HEK293 (cell line): ENCODE measurements at regions not wholly inside any gene's neighbourhood (a gene's known extent, or its start where the extent isn't known, plus 50 kb on each side); places are given as distances from the start of the nearest gene placed in this dataset.

Source experiments
- HOXA7 ChIP-seq: sonication (generic); formaldehyde crosslinking; IDR thresholded peaks from 2 replicates; pipeline ENCODE4 v1.8.1; 2022; ENCODE audit warnings: missing genetic modification reagents, borderline replicate concordance
- MZF1 ChIP-seq: fragments of 450-650 bp; formaldehyde crosslinking; IDR thresholded peaks from 2 replicates; pipeline ENCODE4 v1.5.1; 2017; ENCODE audit warnings: missing biosample characterization, missing genetic modification characterization, borderline replicate concordance
- OVOL3 ChIP-seq: fragments of 450-650 bp; formaldehyde crosslinking; IDR thresholded peaks from 2 replicates; pipeline ENCODE4 v1.5.1; 2016; ENCODE audit warnings: missing biosample characterization, missing genetic modification characterization
- SP7 ChIP-seq: fragments of 450-650 bp; formaldehyde crosslinking; IDR thresholded peaks from 2 replicates; pipeline ENCODE4 v1.5.1; 2016; ENCODE audit warnings: missing biosample characterization, missing genetic modification characterization
- YY1 ChIP-seq: fragments of 450-650 bp; formaldehyde crosslinking; IDR thresholded peaks from 2 replicates; pipeline ENCODE4 v1.5.1; 2018; ENCODE audit warnings: missing biosample characterization, missing genetic modification characterization
- ZBTB1 ChIP-seq: fragments of 450-650 bp; formaldehyde crosslinking; IDR thresholded peaks from 2 replicates; pipeline ENCODE4 v1.5.1; 2016; ENCODE audit warnings: missing biosample characterization, missing genetic modification characterization
- ZBTB20 ChIP-seq: fragments of 450-650 bp; formaldehyde crosslinking; IDR thresholded peaks from 2 replicates; pipeline ENCODE4 v1.5.1; 2016; ENCODE audit warnings: missing biosample characterization, missing genetic modification characterization
- ZBTB49 ChIP-seq: fragments of 450-650 bp; formaldehyde crosslinking; IDR thresholded peaks from 2 replicates; pipeline ENCODE4 v1.5.1; 2016; ENCODE audit warnings: missing biosample characterization, missing genetic modification characterization, low read depth
- ZBTB6 ChIP-seq: fragments of 450-650 bp; formaldehyde crosslinking; IDR thresholded peaks from 2 replicates; pipeline ENCODE4 v1.5.1; 2017; ENCODE audit warnings: missing biosample characterization, missing genetic modification characterization
- ZBTB7A ChIP-seq: fragments of 450-650 bp; formaldehyde crosslinking; IDR thresholded peaks from 2 replicates; pipeline ENCODE4 v1.5.1; 2016; ENCODE audit warnings: low read depth, missing biosample characterization, missing genetic modification characterization
- ZBTB8A ChIP-seq: fragments of 450-650 bp; formaldehyde crosslinking; IDR thresholded peaks from 2 replicates; pipeline ENCODE4 v1.5.1; 2016; ENCODE audit warnings: missing biosample characterization, missing genetic modification characterization
- ZFHX2 ChIP-seq: fragments of 450-650 bp; formaldehyde crosslinking; conservative IDR thresholded peaks from 2 replicates; pipeline ENCODE4 v1.5.1; 2016; ENCODE audit warnings: missing biosample characterization, missing genetic modification characterization
- ZFP69B ChIP-seq: fragments of 450-650 bp; formaldehyde crosslinking; IDR thresholded peaks from 2 replicates; pipeline ENCODE4 v1.5.1; 2016; ENCODE audit warnings: missing biosample characterization, missing genetic modification characterization
- ZNF112 ChIP-seq: fragments of 450-650 bp; formaldehyde crosslinking; IDR thresholded peaks from 2 replicates; pipeline ENCODE4 v1.5.0; 2017; ENCODE audit warnings: missing biosample characterization, missing genetic modification characterization
- ZNF121 ChIP-seq: fragments of 450-650 bp; formaldehyde crosslinking; IDR thresholded peaks from 2 replicates; pipeline ENCODE4 v1.5.1; 2016; ENCODE audit warnings: missing biosample characterization, missing genetic modification characterization
- ZNF138 ChIP-seq: fragments of 450-650 bp; formaldehyde crosslinking; IDR thresholded peaks from 2 replicates; pipeline ENCODE4 v1.5.1; 2016; ENCODE audit warnings: missing biosample characterization, missing genetic modification characterization, borderline replicate concordance
- ZNF214 ChIP-seq: fragments of 450-650 bp; formaldehyde crosslinking; IDR thresholded peaks from 2 replicates; pipeline ENCODE4 v1.5.1; 2017; ENCODE audit warnings: missing biosample characterization, mild to moderate bottlenecking, missing genetic modification characterization, borderline replicate concordance
- ZNF223 ChIP-seq: fragments of 450-650 bp; formaldehyde crosslinking; IDR thresholded peaks from 2 replicates; pipeline ENCODE4 v1.5.1; 2016; ENCODE audit warnings: missing biosample characterization, missing genetic modification characterization
- ZNF266 ChIP-seq: fragments of 450-650 bp; formaldehyde crosslinking; IDR thresholded peaks from 2 replicates; pipeline ENCODE4 v1.5.1; 2016; ENCODE audit warnings: missing biosample characterization, missing genetic modification characterization, low read depth
- ZNF426 ChIP-seq: fragments of 450-650 bp; formaldehyde crosslinking; IDR thresholded peaks from 2 replicates; pipeline ENCODE4 v1.5.1; 2017; ENCODE audit warnings: missing biosample characterization, missing genetic modification characterization, mild to moderate bottlenecking, inconsistent platforms, moderate library complexity
- ZNF76 ChIP-seq: fragments of 450-650 bp; formaldehyde crosslinking; IDR thresholded peaks from 2 replicates; pipeline ENCODE4; 2016; ENCODE audit warnings: low read depth, missing biosample characterization, missing genetic modification characterization, borderline replicate concordance
- ZNF792 ChIP-seq: fragments of 450-650 bp; formaldehyde crosslinking; IDR thresholded peaks from 2 replicates; pipeline ENCODE4 v1.5.1; 2016; ENCODE audit warnings: missing biosample characterization, missing genetic modification characterization
- ZNF830 ChIP-seq: fragments of 450-650 bp; IDR thresholded peaks from 2 replicates; pipeline ENCODE4 v1.5.0; 2018; ENCODE audit warnings: missing biosample characterization, missing genetic modification characterization, low read depth, mild to moderate bottlenecking, moderate library complexity
- ZSCAN5A ChIP-seq: fragments of 450-650 bp; formaldehyde crosslinking; IDR thresholded peaks from 2 replicates; pipeline ENCODE4 v1.5.1; 2016; ENCODE audit warnings: missing biosample characterization, missing genetic modification characterization
- ZXDB ChIP-seq: fragments of 450-650 bp; formaldehyde crosslinking; IDR thresholded peaks from 2 replicates; pipeline ENCODE4 v1.5.1; 2016; ENCODE audit warnings: missing biosample characterization, missing genetic modification characterization
- TF ChIP-seq, protein P1 (sequence below): fragments of 450-650 bp; formaldehyde crosslinking; IDR thresholded peaks from 2 replicates; pipeline ENCODE4 v1.5.1; 2016; ENCODE audit warnings: missing biosample characterization, missing genetic modification characterization
- TF ChIP-seq, protein P2 (sequence below): fragments of 450-650 bp; formaldehyde crosslinking; IDR thresholded peaks from 2 replicates; pipeline ENCODE4 v1.5.1; 2016; ENCODE audit warnings: missing biosample characterization, missing genetic modification characterization
- TF ChIP-seq, protein P3 (sequence below): fragments of 450-650 bp; IDR thresholded peaks from 2 replicates; pipeline ENCODE4 v1.5.1; 2018; ENCODE audit warnings: missing biosample characterization, missing genetic modification characterization

GRCh38 chr10:83713423-83713822 is 425.9 kb upstream of the GHITM start (continued):
- TF ChIP-seq, protein P1, sequence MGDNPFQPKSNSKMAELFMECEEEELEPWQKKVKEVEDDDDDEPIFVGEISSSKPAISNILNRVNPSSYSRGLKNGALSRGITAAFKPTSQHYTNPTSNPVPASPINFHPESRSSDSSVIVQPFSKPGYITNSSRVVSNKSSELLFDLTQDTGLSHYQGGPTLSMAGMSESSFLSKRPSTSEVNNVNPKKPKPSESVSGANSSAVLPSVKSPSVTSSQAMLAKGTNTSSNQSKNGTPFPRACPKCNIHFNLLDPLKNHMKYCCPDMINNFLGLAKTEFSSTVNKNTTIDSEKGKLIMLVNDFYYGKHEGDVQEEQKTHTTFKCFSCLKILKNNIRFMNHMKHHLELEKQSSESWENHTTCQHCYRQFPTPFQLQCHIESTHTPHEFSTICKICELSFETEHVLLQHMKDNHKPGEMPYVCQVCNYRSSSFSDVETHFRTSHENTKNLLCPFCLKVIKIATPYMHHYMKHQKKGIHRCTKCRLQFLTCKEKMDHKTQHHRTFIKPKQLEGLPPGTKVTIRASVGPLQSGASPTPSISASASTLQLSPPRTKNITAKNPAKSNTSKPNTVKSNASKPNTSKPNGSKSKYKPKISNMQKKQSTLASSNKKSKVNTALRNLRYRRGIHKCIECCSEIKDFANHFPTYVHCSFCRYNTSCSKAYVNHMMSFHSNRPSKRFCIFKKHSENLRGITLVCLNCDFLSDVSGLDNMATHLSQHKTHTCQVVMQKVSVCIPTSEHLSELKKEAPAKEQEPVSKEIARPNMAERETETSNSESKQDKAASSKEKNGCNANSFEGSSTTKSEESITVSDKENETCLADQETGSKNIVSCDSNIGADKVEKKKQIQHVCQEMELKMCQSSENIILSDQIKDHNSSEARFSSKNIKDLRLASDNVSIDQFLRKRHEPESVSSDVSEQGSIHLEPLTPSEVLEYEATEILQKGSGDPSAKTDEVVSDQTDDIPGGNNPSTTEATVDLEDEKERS (tag by site-specific recombination): no peak
- TF ChIP-seq ZBTB1 (tag by site-specific recombination) (no peak), ZNF76 (no peak), ZNF830 (tag by site-specific recombination) (no peak), ZNF214 (tag by site-specific recombination) (no peak), ZFP69B (no peak), ZBTB20 (tag by site-specific recombination) (no peak), YY1 (no peak), ZNF112 (tag by site-specific recombination) (no peak), ZBTB6 (tag by site-specific recombination) (no peak), ZNF138 (no peak), ZFHX2 (tag by site-specific recombination) (no peak), ZXDB (0 out of 2 replicates have a peak, but pooled peaks have one; percentile 41), ZBTB49 (no peak), ZBTB8A (peak; percentile 51), ZBTB7A (no peak), ZNF121 (tag by site-specific recombination) (no peak), ZNF266 (tag by site-specific recombination) (peak; percentile 68), ZNF223 (no peak), ZNF426 (tag by site-specific recombination) (peak; percentile 72), ZSCAN5A (tag by site-specific recombination) (no peak), SP7 (no peak), ZNF792 (tag by site-specific recombination) (no peak), MZF1 (tag by site-specific recombination) (no peak; the same call in 1 of the 2 replicates), HOXA7 (CRISPR knock-in tag) (no peak), OVOL3 (tag by site-specific recombination) (no peak)
- TF ChIP-seq, protein P2, sequence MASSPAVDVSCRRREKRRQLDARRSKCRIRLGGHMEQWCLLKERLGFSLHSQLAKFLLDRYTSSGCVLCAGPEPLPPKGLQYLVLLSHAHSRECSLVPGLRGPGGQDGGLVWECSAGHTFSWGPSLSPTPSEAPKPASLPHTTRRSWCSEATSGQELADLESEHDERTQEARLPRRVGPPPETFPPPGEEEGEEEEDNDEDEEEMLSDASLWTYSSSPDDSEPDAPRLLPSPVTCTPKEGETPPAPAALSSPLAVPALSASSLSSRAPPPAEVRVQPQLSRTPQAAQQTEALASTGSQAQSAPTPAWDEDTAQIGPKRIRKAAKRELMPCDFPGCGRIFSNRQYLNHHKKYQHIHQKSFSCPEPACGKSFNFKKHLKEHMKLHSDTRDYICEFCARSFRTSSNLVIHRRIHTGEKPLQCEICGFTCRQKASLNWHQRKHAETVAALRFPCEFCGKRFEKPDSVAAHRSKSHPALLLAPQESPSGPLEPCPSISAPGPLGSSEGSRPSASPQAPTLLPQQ: no peak
- TF ChIP-seq, protein P3, sequence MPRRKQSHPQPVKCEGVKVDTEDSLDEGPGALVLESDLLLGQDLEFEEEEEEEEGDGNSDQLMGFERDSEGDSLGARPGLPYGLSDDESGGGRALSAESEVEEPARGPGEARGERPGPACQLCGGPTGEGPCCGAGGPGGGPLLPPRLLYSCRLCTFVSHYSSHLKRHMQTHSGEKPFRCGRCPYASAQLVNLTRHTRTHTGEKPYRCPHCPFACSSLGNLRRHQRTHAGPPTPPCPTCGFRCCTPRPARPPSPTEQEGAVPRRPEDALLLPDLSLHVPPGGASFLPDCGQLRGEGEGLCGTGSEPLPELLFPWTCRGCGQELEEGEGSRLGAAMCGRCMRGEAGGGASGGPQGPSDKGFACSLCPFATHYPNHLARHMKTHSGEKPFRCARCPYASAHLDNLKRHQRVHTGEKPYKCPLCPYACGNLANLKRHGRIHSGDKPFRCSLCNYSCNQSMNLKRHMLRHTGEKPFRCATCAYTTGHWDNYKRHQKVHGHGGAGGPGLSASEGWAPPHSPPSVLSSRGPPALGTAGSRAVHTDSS (tag by site-specific recombination): no peak
